ENCODE measurements at regions not wholly inside any gene's neighbourhood (a gene's known extent, or its start where the extent isn't known, plus 50 kb on each side); places are given as distances from the start of the nearest gene placed in this dataset.

- TF ChIP-seq CTCF (conservative IDR thresholded peaks at IDR 0.05; ENCODE audit: low read depth, low read length) = no peak
- no peak for TF ChIP-seq EZH2 (IDR thresholded peaks at IDR 0.05; ENCODE audit: borderline replicate concordance, low read depth, low read length, poor library complexity, severe bottlenecking)
These were observed 275.4 kb upstream of the HS6ST1 start for GRCh38 chr2:128593879-128594650.

Data from A673 (cell line).